ENCODE measurements at regions not wholly inside any gene's neighbourhood (a gene's known extent, or its start where the extent isn't known, plus 50 kb on each side); places are given as distances from the start of the nearest gene placed in this dataset.

- H3K4me2 ChIP-seq (ENCODE audit: insufficient read depth in 1 of 2, low read depth in 2 of 2, low read length in 2 of 2): no peak overlapping the region
- no peak for FAIRE-seq
- no peak overlapping the region for H2BK120ac ChIP-seq (replicated peaks; ENCODE audit: low read depth, low read length)
- no peak for TF ChIP-seq YY1 (IDR thresholded peaks at IDR 0.05; ENCODE audit: low read depth, low read length)
- TF ChIP-seq CBX5 (IDR thresholded peaks at IDR 0.05; ENCODE audit: low read depth, low read length): no peak
- TF ChIP-seq CREB1 (IDR thresholded peaks at IDR 0.05): no peak
- TF ChIP-seq ASH2L (IDR thresholded peaks at IDR 0.05; ENCODE audit: low read length): no peak
- TF ChIP-seq ATF3 (IDR thresholded peaks at IDR 0.05; ENCODE audit: insufficient read depth, low read depth, low read length): no peak
- no peak for TF ChIP-seq JUN (IDR thresholded peaks at IDR 0.05; ENCODE audit: low read depth, low read length)
- TF ChIP-seq SIN3A (conservative IDR thresholded peaks at IDR 0.05 in 1 of 2, IDR thresholded peaks at IDR 0.05 in 1 of 2; ENCODE audit: low read depth in 1 of 2, low read length in 2 of 2): no peak
- no peak for TF ChIP-seq E2F6 (IDR thresholded peaks at IDR 0.05)
- TF ChIP-seq SP4 (IDR thresholded peaks at IDR 0.05; ENCODE audit: low read length): no peak
- no peak for TF ChIP-seq NRF1 (IDR thresholded peaks at IDR 0.05; ENCODE audit: low read depth, low read length)
- TF ChIP-seq TCF12 (IDR thresholded peaks at IDR 0.05; ENCODE audit: low read depth, low read length): no peak
Measured at GRCh38 chr15:92833106-92833433, 67.1 kb upstream of the CHD2 start.

More at GRCh38 chr15:92833106-92833433, 67.1 kb upstream of the CHD2 start:
- peak overlapping the region; percentile 45; the same call in 1 of the 2 replicates for H2BK12ac ChIP-seq (ENCODE audit: low read depth, low read length)
- H2BK20ac ChIP-seq (ENCODE audit: low read length): peak overlapping the region; percentile 9; the same call in 1 of the 2 replicates
- peak overlapping the region; percentile 19; the same call in 1 of the 2 replicates for H3K18ac ChIP-seq (ENCODE audit: extremely low read depth, low read length)
- no peak overlapping the region for H3K4ac ChIP-seq (replicated peaks; ENCODE audit: insufficient read length, low read depth, low read length)
- no peaks in the 10 kb centered on the region for H3K79me2 ChIP-seq (ENCODE audit: control insufficient read depth in 1 of 2, insufficient read depth in 2 of 2, low read length in 2 of 2)
- ChIA-PET CTCF (ENCODE audit: partially characterized antibody) (interaction anchor here (1.0 to 2.2 kb wide), 4 partner anchors 11 to 37 kb away, joined by 3 to 11 read pairs (median 5); no protein-coding TSS in a partner anchor), POLR2A (ENCODE audit: partially characterized antibody) (interaction anchor here (1.4 to 5.7 kb wide), 7 partner anchors 10 to 68 kb away, joined by 4 to 68 read pairs (median 20); partner anchors contain the start of gene CHD2)
- H4K20me1 ChIP-seq (replicated peaks in 1 of 2; ENCODE audit: control insufficient read depth in 1 of 2, insufficient read depth in 2 of 2, low read length in 2 of 2): no peaks in the 10 kb centered on the region
- H3K23me2 ChIP-seq (ENCODE audit: low read depth, low read length): no peaks in the 10 kb centered on the region
- H3K9me3 ChIP-seq (ENCODE audit: insufficient read depth in 2 of 2, low read depth in 1 of 2, low read length in 1 of 2): no peaks in the 10 kb centered on the region
- H2BK5ac ChIP-seq (ENCODE audit: low read depth, low read length): peak overlapping the region; percentile 80; the same call in 1 of the 2 replicates
- 0 out of 2 replicates have a peak overlapping the region, but pooled peaks have one; percentile 83 for H2BK15ac ChIP-seq (ENCODE audit: low read length)
- no peak overlapping the region for H3K14ac ChIP-seq (ENCODE audit: insufficient read length)
- no peaks in the 10 kb centered on the region for H3K79me1 ChIP-seq (ENCODE audit: low read depth, low read length)
- H3K36me3 ChIP-seq (ENCODE audit: control insufficient read depth in 2 of 4, insufficient read depth in 4 of 4, low read length in 3 of 4): no peaks in the 10 kb centered on the region
- no peak overlapping the region for H4K5ac ChIP-seq (ENCODE audit: insufficient read length, low read depth, low read length)
- H3K9ac ChIP-seq (replicated peaks in 1 of 4; ENCODE audit: extremely low read depth in 1 of 4, low read depth in 3 of 4, low read length in 3 of 4): no peak overlapping the region
- 0 out of 2 replicates have a peak overlapping the region, but pooled peaks have one; percentile 29 for H2AFZ ChIP-seq (ENCODE audit: low read length)
- H3K27ac ChIP-seq (ENCODE audit: low read depth, low read length): peak overlapping the region; percentile 73; the same call in 1 of the 2 replicates
- no peak overlapping the region for H2AK5ac ChIP-seq (ENCODE audit: low read depth, low read length)
- no peaks in the 10 kb centered on the region for H3K27me3 ChIP-seq (replicated peaks in 1 of 4; ENCODE audit: control insufficient read depth in 3 of 4, extremely low read depth in 1 of 4, insufficient read depth in 3 of 4, low read length in 3 of 4)
- H3K4me3 ChIP-seq (ENCODE audit: extremely low read depth in 1 of 4, insufficient read depth in 2 of 4, low read depth in 3 of 4, low read length in 4 of 4): no peak overlapping the region
- no peak overlapping the region for H4K8ac ChIP-seq (ENCODE audit: extremely low read depth, insufficient read depth, low read length)
- no peak for DNase-seq (ENCODE audit: low read depth in 1 of 2, low spot score in 2 of 2)
- H4K91ac ChIP-seq (replicated peaks; ENCODE audit: insufficient read length, low read length): no peak overlapping the region
- WGBS, 2 experiments (ENCODE audit: extremely low coverage in 1 of 2, insufficient coverage in 1 of 2, insufficient read length in 1 of 2, insufficient replicate concordance in 2 of 2, low coverage in 1 of 2, low lambda C conversion rate in 2 of 2, missing lambda C conversion rate in 1 of 2): 96% methylated on average over 4 of the region's 4 CpGs; no CpG with 5 or more reads in 1 of the 2 experiments
- H3K23ac ChIP-seq (ENCODE audit: insufficient read length): no peak overlapping the region
- no peak overlapping the region for H3K56ac ChIP-seq (replicated peaks; ENCODE audit: insufficient read length, low read depth, low read length)
- H3K4me1 ChIP-seq (replicated peaks in 1 of 4; ENCODE audit: control insufficient read depth in 3 of 4, insufficient read depth in 4 of 4, low read length in 3 of 4): peaks cover 3 to 15% (median 11%) of the 10 kb centered on the region in 4 experiments; a peak in 6 of 7 replicates
